Epithelial cell of prostate (primary cell): ENCODE measurements at regions not wholly inside any gene's neighbourhood (a gene's known extent, or its start where the extent isn't known, plus 50 kb on each side); places are given as distances from the start of the nearest gene placed in this dataset.
"Not testable (repeated sequence)": the region's sequence is repeated elsewhere in the genome, so short reads cannot be mapped to it uniquely, and the experiment has no call there.

Experiments
- DNase-seq: peaks from one replicate; pipeline ENCODE4 v3.0.0-alpha.2; 2011; ENCODE audit warnings: low read depth, low spot score
- H3K27ac ChIP-seq: fragments of 450-650 bp; 2 replicates; pipeline ENCODE4 v1.5.1; 2017; ENCODE audit warnings: mild to moderate bottlenecking

GRCh38 chr11:122412581-122412980, 242.9 kb upstream of the UBASH3B start:
- no peak overlapping the region for H3K27ac ChIP-seq
- no peak for DNase-seq

DNA sequence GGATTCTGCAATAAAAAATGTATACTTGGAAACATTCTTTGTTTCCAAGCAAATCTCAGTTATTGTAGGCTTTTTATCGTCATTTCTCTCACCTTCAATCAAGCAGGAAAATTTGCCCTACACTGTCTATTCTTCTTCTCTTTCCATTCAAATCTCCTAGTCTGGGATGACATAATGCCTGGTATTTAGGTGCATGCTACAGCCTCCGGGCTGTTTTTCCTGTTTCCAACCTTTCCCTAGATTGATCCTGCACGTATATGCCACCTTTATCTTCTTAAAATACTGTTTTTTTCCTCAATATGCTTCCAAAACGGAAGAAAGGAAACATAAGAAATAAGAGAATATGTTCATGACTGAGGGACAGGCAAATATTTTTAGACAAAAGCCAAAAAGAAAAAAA, 249.1 kb upstream of the UBASH3B start:
- no peak for DNase-seq
- no peak overlapping the region for H3K27ac ChIP-seq

DNA sequence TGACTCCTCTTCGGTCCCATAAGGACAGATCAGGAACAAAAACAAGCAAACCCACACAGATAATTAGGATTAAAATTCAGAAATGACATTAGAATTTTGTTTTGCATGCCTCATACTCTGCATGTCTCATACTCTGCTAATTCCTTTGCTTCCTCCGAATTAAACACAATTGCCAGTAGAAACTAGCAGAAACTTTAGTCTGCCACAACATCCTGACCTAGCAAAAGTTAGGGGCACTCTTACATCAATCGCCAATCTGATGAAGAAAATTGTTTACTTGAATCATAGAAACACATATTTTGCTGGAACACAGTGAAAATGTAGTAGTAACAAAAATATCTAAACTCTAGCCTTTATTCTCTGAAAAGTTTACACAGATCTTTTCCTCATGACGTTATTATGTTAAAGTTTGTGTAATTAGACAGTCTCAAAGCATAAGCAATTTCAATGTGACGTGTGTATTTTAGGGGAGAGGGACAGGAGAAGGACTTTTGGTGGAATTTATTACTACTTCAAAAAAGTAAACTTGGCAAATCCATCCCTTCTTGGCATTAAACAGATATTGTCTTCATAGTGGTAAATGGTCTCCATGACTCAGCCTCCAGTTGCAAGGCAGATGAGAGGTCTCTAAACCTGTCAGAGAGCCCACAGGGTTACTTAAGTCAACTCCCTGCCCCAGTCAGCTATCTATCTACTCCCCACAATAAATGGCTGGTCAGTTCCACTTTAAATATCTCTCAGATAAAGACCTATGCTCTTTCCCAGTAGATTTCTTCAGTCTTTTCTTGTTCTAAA, 249.8 kb upstream of the UBASH3B start:
- no peak for DNase-seq
- H3K27ac ChIP-seq: no peak overlapping the region

DNA sequence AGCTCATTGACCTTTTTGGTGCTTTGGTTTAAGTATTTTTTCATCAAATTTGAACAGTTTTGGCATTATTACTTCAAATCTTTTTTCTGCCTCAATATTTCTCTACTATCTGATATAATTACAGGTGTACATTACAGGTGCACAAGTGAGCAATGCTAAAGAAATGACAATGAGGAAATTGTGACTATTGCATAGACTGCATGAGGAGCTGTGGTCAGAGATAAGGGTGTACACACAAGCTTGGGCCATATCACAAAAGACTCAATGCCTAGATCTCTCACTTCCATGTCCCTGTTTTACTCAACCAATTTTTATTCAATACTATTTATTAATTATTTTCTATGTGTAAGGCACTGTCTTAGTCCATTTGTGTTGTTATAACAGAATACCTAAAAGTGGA, 251.0 kb upstream of the UBASH3B start:
- no peak for DNase-seq

DNA sequence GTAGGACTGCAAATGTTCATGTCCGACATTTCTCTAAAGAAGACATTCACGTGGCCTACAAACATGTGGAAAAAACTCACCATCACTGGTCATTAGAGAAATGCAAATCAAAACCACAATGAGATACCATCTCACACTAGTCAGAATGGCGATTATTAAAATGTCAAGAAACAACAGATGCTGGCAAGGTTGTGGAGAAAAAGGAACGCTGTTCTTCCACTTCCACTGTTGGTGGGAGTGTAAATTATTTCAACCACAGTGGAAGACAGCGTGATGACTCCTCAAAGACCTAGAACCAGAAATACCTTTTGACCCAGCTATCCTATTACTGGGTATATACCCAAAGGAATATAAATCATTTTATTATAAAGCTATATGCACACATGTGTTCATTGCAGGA, 253.9 kb upstream of the UBASH3B start:
- not testable (repeated sequence) for H3K27ac ChIP-seq, DNase-seq

More for the DNA sequence above, 251.0 kb upstream of the UBASH3B start:
- no peak overlapping the region for H3K27ac ChIP-seq

DNA sequence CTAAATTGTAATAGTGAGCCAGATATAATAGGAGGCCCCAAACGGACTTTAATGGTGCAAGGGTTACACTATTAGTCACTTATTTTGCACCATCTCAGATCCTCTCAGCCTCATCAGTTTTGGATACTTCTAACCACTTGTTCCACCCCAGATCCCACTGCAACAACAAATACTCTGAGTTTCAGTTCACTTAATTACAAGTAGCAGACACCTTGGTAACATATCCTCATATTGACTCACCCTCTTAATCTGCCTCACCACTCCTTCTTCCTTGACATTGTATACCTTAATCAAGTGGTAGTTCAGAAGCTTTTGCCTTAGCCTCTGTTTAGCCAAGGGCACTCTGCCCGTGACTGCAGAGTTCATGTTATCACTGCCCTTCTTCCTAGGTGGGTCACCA, 256.1 kb upstream of the UBASH3B start:
- DNase-seq: no peak
- H3K27ac ChIP-seq: no peak overlapping the region

DNA sequence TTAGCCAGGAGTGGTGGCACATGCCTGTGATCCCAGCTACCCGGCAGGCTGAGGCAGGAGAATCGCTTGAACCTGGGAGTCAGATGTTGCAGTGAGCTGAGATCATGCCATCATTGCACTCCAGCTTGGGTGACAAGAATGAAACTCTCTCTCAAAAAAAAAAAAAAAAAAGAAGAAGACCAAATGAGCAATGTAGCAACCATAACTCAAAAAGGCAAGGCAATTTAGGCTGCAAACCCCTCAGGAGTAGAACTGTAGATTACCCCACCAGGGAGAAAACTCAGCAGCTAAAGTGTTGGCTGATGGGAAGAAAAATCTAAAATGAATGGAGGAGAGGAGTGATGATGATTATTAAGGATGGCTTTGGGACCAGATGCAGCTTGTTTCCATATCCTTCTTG, 256.7 kb upstream of the UBASH3B start:
- DNase-seq: no peak
- no peak overlapping the region for H3K27ac ChIP-seq

DNA sequence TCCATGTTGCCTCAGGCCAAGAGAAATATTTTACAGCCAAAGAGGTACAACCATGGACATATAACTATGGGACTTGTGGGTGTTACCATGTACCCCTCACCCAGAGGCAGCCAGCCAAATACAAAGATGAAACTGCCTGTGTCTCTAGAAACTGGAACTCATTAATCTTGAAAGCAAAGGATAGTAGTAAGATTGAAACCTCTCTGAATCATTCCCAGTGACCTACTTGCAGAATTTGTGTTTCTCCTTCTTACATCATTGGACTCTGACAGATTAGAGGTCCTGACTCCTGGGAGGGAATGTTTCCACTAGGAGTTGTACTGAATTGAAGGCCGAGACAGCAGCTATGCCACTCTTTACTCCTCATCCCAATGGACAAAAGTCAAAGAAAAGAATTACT, 257.4 kb upstream of the UBASH3B start:
- DNase-seq: no peak
- no peak overlapping the region for H3K27ac ChIP-seq

DNA sequence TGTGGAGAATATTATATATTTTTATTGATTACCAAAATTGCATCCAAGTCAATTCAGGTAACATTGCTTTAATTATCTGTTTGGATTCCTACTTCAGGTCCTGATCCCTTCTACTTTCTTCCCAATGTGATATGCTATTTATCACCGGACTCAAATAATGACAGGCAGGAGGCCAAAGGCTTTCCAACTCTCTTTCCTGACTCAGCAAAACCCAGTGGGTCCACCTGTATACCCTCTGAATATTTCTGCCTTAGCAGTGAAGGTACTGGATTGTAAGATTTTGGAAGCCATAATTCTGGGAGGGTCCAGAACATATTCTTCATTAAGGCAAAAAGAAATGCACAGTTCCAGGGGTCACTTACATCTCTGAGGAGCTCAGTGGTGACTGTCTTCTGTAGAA, 260.2 kb upstream of the UBASH3B start:
- no peak for DNase-seq
- no peak overlapping the region for H3K27ac ChIP-seq

- no peak overlapping the region for H3K27ac ChIP-seq
Observed at GRCh38 chr11:122394313-122394712, 261.2 kb upstream of the UBASH3B start.

DNA sequence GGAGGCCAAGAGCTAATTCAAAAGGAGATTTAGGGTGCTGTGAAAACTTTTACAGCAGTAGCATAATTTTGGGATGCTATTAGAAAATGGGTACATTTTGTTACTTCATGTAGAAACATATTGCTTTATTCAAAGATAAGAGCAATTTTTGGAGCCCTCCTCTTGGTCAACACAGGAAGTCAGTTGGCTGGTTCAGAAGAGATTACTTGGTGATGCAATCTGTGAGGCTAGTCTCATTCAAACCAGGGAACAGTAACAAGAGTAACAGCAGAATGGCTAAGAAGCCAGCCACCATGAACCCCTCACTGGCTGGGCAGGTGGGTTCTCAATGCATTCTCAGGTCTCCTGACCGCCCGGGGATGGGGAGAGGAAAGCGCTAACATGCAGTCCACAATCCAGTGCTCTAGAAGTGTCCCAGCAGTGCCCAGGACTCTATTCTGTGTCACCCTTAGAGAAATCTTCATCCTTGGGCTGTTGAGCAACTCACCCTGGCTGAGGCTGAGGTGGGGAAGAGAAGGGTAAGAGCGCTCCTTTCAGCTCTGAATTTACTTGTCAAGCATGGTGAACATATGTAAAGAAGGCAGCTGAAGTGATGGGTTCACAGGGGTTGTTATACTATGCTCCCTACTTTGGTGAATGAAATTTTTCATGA, 262.2 kb upstream of the UBASH3B start:
- H3K27ac ChIP-seq: no peak overlapping the region
- no peak for DNase-seq

More at GRCh38 chr11:122394313-122394712, 261.2 kb upstream of the UBASH3B start:
- no peak for DNase-seq

- no peak for DNase-seq
- no peak overlapping the region for H3K27ac ChIP-seq
Observed at GRCh38 chr11:122392508-122392907, 263.0 kb upstream of the UBASH3B start.

- H3K27ac ChIP-seq: no peak overlapping the region
- DNase-seq: no peak
Observed at GRCh38 chr11:122391049-122391448, 264.5 kb upstream of the UBASH3B start.

- no peak for DNase-seq
Observed at GRCh38 chr11:122383186-122383585, 267.2 kb upstream of the BLID start.

DNA sequence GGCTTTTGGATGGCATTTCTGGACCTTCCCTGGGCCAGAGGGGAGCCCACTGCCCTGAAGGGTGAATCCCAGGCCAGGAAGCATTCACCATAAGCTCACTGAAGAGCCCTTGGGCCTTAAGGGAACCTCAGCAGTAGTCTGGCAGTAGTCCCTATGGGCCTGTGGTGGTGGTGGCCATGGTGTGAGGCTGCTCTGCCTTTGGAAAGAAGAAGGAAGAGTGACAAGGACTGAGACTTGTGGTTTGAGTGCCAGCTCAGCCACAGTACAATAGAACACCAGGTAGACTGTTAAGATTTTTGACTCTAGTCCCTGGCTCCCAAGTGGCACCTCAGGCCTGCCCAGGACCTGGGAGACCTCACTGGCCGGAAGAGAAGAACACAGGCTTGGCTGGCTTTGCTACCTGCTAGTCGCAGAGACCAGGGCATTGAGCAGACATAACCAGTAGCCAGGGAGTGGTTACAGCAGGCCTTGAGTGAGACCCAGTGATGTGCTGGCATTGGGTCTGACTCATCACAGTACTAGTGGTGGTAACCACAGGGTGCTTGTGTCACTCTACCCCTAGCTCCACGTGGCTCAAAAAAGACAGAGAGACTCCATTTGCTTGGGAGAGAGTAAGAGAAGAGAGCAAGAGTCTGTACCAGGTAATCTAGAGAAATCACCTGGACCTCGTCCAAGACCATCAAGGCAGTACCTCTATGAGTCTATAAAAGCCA, 259.8 kb upstream of the BLID start:
- DNase-seq: peak; percentile 43
- H3K27ac ChIP-seq: no peak overlapping the region

More at GRCh38 chr11:122383186-122383585, 267.2 kb upstream of the BLID start:
- no peak overlapping the region for H3K27ac ChIP-seq

- DNase-seq: no peak
- no peak overlapping the region for H3K27ac ChIP-seq
Observed at GRCh38 chr11:122368796-122369195, 252.8 kb upstream of the BLID start.

- peak overlapping the region; percentile 11 for H3K27ac ChIP-seq
- no peak for DNase-seq
Observed at GRCh38 chr11:122367809-122368231, 251.8 kb upstream of the BLID start.

- DNase-seq: no peak
- no peak overlapping the region for H3K27ac ChIP-seq
Observed at GRCh38 chr11:122365610-122366360, 249.8 kb upstream of the BLID start.

DNA sequence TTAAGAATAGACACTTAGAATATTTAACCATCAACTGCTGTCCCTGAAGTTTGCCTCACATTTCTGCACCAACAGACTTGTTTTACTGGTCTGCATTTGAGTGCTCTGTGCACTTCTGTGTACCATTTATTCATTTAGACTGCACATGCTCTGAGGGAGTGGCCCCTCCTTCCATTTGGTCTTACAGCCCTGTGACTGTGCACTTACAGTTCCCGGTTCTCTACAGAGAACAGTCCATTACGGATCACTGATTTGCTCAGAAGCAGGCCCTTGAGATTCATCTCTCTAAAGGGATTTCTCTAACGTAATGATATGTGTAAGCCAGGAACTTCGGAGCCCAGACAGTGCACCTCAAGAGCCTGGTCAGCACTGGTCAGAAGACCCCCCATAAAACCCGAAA, 247.3 kb upstream of the BLID start:
- H3K27ac ChIP-seq: no peak overlapping the region
- no peak for DNase-seq

DNA sequence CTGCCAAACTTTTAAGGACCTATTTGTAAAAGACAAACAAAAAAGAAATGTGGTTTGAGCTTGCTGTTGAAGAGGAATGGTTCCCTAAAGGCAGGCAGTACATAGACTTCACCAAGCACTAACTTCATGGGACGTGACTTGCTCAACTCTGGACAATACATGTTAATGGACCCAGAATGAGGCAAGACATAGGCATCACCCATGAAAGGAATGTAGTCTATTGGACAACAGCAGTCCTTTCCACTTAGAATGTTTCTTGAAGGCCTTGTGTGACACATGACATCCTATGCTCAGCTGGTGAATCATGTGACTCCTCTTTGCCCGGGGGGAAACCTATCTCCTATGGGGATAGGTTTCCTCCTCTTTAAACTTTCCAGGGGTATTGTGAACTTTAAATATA, 246.4 kb upstream of the BLID start:
- H3K27ac ChIP-seq: no peak overlapping the region
- no peak for DNase-seq
